Suprapubic skin (tissue), 4 donors: ENCODE measurements at regions not wholly inside any gene's neighbourhood (a gene's known extent, or its start where the extent isn't known, plus 50 kb on each side); places are given as distances from the start of the nearest gene placed in this dataset.

Source experiments
- EP300 ChIP-seq: sonication (generic); formaldehyde crosslinking; IDR thresholded peaks from one replicate; pipeline ENCODE4 v1.6.1; 2017; ENCODE audit warnings: antibody characterized with exemption
- POLR2A ChIP-seq, 2 donors: fragments of 450-650 bp; IDR thresholded peaks; one replicate each; pipeline ENCODE4 v1.6.1; 2017; ENCODE audit warnings: antibody characterized with exemption in 2 of 2, mild to moderate bottlenecking in 2 of 2, moderate library complexity in 2 of 2
- POLR2AphosphoS5 ChIP-seq, 3 donors: sonication (generic); formaldehyde crosslinking; IDR thresholded peaks; one replicate each; pipeline ENCODE4 v1.6.1; 2017; ENCODE audit warnings: antibody characterized with exemption in 3 of 3
- TF ChIP-seq, protein P1 (sequence below), 2 donors: fragments of 200-600 bp in 1 of 2; fragments of 450-650 bp in 1 of 2; sonication (generic) in 1 of 2; IDR thresholded peaks; one replicate each; pipeline ENCODE4 v1.5.1; 2016 to 2019; ENCODE audit warnings: antibody characterized with exemption in 2 of 2, mild to moderate bottlenecking in 1 of 2, moderate library complexity in 1 of 2

DNA sequence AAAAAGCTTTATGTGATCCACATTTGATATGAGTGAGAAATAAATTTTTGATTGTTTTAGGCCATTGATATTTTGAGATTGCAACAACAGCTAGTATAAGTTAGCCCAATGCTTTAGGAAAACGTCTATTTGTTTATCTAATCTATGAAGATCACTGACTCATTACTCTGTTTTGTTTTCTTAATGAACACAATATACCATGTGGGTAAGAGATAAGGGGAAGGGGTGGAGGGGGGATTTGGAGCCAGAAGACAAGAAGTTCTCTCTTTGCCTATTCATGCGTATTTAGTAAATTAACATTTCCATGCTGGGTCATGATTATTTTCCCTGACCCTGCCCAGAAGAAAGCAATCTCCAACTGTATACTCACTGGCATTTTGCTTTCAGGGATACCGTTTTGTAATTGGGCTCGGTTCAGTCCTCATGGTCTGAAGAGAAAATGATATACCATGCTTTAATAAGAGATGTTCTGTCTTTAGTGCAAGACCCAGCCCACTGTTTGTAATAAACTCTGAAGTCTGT, 359.5 kb upstream of the NPSR1 start:
- TF ChIP-seq EP300: no peak
- TF ChIP-seq, protein P1, sequence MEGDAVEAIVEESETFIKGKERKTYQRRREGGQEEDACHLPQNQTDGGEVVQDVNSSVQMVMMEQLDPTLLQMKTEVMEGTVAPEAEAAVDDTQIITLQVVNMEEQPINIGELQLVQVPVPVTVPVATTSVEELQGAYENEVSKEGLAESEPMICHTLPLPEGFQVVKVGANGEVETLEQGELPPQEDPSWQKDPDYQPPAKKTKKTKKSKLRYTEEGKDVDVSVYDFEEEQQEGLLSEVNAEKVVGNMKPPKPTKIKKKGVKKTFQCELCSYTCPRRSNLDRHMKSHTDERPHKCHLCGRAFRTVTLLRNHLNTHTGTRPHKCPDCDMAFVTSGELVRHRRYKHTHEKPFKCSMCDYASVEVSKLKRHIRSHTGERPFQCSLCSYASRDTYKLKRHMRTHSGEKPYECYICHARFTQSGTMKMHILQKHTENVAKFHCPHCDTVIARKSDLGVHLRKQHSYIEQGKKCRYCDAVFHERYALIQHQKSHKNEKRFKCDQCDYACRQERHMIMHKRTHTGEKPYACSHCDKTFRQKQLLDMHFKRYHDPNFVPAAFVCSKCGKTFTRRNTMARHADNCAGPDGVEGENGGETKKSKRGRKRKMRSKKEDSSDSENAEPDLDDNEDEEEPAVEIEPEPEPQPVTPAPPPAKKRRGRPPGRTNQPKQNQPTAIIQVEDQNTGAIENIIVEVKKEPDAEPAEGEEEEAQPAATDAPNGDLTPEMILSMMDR (IDR thresholded peaks at IDR 0.05): no peak
- no peak for TF ChIP-seq POLR2A (IDR thresholded peaks at IDR 0.05)
- TF ChIP-seq POLR2AphosphoS5 (IDR thresholded peaks at IDR 0.05): no peak
